Stimulated activated naive CD8-positive, alpha-beta T cell treated with anti-CD3 and anti-CD28 coated beads, Interleukin-15, amount 100 ng/mL, for 72 hours (primary cell): ENCODE measurements at regions not wholly inside any gene's neighbourhood (a gene's known extent, or its start where the extent isn't known, plus 50 kb on each side); places are given as distances from the start of the nearest gene placed in this dataset.
A peak's percentile ranks its signal among the peaks of the same experiment; 100 is the strongest.

Source experiments
- ATAC-seq: fragments of 150-1000 bp; cut with Tn5 transposase; 2 replicates; pipeline ENCODE4 v1.10.0; 2021; ENCODE audit warnings: mild to moderate bottlenecking, moderate library complexity
- DNase-seq, 2 donors: peaks; one replicate each; pipeline ENCODE4 v3.0.0; 2021 to 2022
- H3K27ac Mint-ChIP-seq, 2 donors: one replicate each; pipeline ENCODE4 v1.8.0; 2022; ENCODE audit warnings: mild to moderate bottlenecking in 2 of 2, mixed read lengths in 2 of 2, moderate library complexity in 2 of 2
- H3K27me3 Mint-ChIP-seq: one replicate; pipeline ENCODE4 v1.8.0; 2022; ENCODE audit warnings: mixed read lengths
- H3K4me1 Mint-ChIP-seq: one replicate; pipeline ENCODE4 v1.8.0; 2022; ENCODE audit warnings: mild to moderate bottlenecking, mixed read lengths
- H3K4me3 Mint-ChIP-seq, 2 donors: one replicate each; pipeline ENCODE4 v1.8.0; 2022; ENCODE audit warnings: mild to moderate bottlenecking in 2 of 2, mixed read lengths in 2 of 2, moderate library complexity in 1 of 2
- H3K9me3 Mint-ChIP-seq, 2 donors: one replicate each; pipeline ENCODE4 v1.8.0; 2022; ENCODE audit warnings: mixed read lengths in 2 of 2

GRCh38 chr2:46850742-46851141 lies 64.9 kb downstream of the MCFD2 start:
- ATAC-seq: no peak
- Mint-ChIP-seq H3K27me3 (peaks cover 19% of the 10 kb centered on the region), H3K27ac (no peak overlapping the region), H3K9me3 (no peaks in the 10 kb centered on the region), H3K4me1 (no peaks in the 10 kb centered on the region), H3K4me3 (no peak overlapping the region)
- DNase-seq: no peak

GRCh38 chr2:46849721-46850556 lies 65.7 kb downstream of the MCFD2 start:
- no peak overlapping the region for H3K4me3 Mint-ChIP-seq
- no peaks in the 10 kb centered on the region for H3K9me3 Mint-ChIP-seq
- H3K27me3 Mint-ChIP-seq: peaks cover 27% of the 10 kb centered on the region
- no peak overlapping the region for H3K27ac Mint-ChIP-seq
- H3K4me1 Mint-ChIP-seq: no peaks in the 10 kb centered on the region
- no peak for DNase-seq
- no peak for ATAC-seq

GRCh38 chr2:46849046-46849715 lies 66.4 kb downstream of the MCFD2 start:
- Mint-ChIP-seq H3K4me1 (no peaks in the 10 kb centered on the region), H3K27ac (no peak overlapping the region), H3K27me3 (peaks cover 31% of the 10 kb centered on the region), H3K9me3 (no peaks in the 10 kb centered on the region), H3K4me3 (no peak overlapping the region)
- no peak for ATAC-seq
- no peak for DNase-seq

DNA sequence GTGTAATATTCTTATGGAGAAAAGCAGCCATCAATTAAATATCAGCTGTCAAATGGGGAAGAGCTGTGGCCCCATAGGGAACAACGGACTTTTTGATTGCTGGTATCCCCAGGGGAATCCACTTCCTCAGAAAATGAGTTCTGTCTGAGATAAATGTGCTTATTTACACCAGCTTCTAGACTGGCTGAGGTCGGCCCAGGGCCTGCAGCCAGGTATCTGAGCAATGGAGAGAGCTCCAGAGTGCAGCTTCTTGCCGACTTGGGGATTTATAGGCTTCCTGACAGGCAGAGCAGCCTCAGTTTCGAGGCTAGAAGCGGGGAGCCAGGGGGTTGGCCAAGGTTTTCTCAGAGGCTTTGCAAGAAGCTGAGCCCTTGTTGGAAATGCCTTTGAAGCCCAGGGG lies 67.2 kb downstream of the MCFD2 start:
- peaks cover 31% of the 10 kb centered on the region for H3K27me3 Mint-ChIP-seq
- no peaks in the 10 kb centered on the region for H3K9me3 Mint-ChIP-seq
- H3K4me3 Mint-ChIP-seq: no peak overlapping the region
- ATAC-seq (no peak), DNase-seq (no peak)
- H3K27ac Mint-ChIP-seq: no peak overlapping the region
- no peaks in the 10 kb centered on the region for H3K4me1 Mint-ChIP-seq

- no peak overlapping the region for H3K27ac Mint-ChIP-seq
- H3K27me3 Mint-ChIP-seq: peaks cover 31% of the 10 kb centered on the region
- DNase-seq (no peak), ATAC-seq (no peak)
- no peaks in the 10 kb centered on the region for H3K9me3 Mint-ChIP-seq
- H3K4me1 Mint-ChIP-seq: no peaks in the 10 kb centered on the region
- H3K4me3 Mint-ChIP-seq: no peak overlapping the region
Measured at GRCh38 chr2:46847726-46848412, 67.7 kb downstream of the MCFD2 start.

DNA sequence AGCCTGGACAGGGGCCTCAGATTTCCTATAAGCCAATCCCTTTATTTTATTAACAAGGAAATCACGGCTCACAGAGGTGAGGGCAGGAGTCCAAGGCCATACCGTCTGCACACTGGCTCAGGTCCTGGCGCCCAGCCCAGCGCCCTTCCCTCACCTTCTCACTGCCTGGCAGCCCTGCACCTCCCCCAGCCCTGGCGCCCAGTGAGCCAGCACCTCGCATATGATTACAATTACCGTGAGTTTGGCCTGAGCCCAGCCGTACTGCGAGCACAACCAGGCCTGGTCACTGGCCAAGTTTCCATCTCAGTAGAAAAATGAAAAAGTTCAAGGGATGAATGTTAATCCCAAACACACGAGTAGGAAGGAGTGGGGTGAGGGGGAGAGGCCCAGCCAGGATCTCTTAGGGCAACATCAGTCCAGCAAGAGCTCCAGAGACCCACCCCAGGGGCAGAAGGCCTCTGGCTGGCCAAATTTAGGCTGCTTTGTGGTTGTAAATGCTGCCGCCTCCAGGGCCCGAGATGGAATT lies 68.4 kb downstream of the MCFD2 start:
- Mint-ChIP-seq H3K27me3 (peaks cover 31% of the 10 kb centered on the region), H3K4me1 (no peaks in the 10 kb centered on the region), H3K27ac (peak overlapping the region in 1 of 2 donors; percentile 69), H3K4me3 (no peak overlapping the region), H3K9me3 (no peaks in the 10 kb centered on the region)
- DNase-seq (no peak), ATAC-seq (no peak)

DNA sequence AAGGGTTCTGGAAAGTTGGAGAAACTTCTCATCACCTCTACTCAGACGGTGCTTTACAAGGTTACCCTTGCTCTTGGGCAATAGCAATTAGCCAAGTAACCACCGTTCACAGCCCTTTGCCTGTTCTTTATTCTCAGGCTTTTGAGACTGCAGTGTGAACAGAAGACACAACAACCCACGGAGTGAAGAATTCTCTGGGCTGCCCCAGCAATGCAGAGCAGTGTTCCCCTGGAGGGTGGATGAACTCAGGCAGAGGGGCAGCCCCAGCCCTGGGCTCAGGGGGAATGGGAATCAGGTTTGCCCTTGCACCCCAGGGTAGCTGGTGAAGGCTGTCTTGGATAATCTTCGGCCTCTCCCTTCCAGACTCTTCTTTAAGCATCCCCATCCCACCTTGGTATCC lies 69.1 kb downstream of the MCFD2 start:
- H3K9me3 Mint-ChIP-seq: no peaks in the 10 kb centered on the region
- no peak overlapping the region for H3K27ac Mint-ChIP-seq
- ATAC-seq (no peak), DNase-seq (no peak)
- H3K4me1 Mint-ChIP-seq: no peaks in the 10 kb centered on the region
- H3K27me3 Mint-ChIP-seq: peaks cover 31% of the 10 kb centered on the region
- no peak overlapping the region for H3K4me3 Mint-ChIP-seq

- Mint-ChIP-seq H3K4me1 (no peaks in the 10 kb centered on the region), H3K9me3 (no peaks in the 10 kb centered on the region), H3K27me3 (peaks cover 31% of the 10 kb centered on the region), H3K27ac (no peak overlapping the region), H3K4me3 (no peak overlapping the region)
- DNase-seq (no peak), ATAC-seq (no peak)
Measured at GRCh38 chr2:46845542-46846486, 69.8 kb downstream of the MCFD2 start.

GRCh38 chr2:46844443-46844842 lies 71.2 kb downstream of the MCFD2 start:
- no peak overlapping the region for H3K4me3 Mint-ChIP-seq
- H3K4me1 Mint-ChIP-seq: no peaks in the 10 kb centered on the region
- DNase-seq: no peak
- no peaks in the 10 kb centered on the region for H3K9me3 Mint-ChIP-seq
- H3K27ac Mint-ChIP-seq: no peak overlapping the region
- H3K27me3 Mint-ChIP-seq: peaks cover 37% of the 10 kb centered on the region
- no peak for ATAC-seq

- DNase-seq: no peak
Measured at GRCh38 chr2:46844034-46844433, 71.6 kb downstream of the MCFD2 start.

DNA sequence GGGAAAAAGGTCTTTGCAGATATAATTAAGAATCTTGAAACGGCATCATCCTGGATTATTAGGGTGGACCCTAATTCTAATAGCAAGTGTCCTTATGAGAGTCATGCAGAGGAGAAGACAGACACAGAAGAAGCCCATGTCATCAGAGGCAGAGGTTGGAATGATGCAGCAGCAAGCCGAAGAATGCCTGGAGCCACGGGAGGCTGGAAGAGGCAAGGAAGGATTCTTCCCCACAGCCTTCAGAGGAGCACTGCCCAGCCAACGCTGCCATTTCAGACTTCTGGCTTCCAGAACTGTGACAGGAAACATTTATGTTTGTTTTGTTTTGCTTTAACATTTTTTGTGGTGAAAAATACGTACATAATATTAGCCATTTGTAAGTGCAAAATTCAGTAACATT lies 72.3 kb downstream of the MCFD2 start:
- H3K9me3 Mint-ChIP-seq: no peaks in the 10 kb centered on the region
- no peaks in the 10 kb centered on the region for H3K4me1 Mint-ChIP-seq
- ATAC-seq (no peak), DNase-seq (no peak)
- H3K4me3 Mint-ChIP-seq: no peak overlapping the region
- H3K27ac Mint-ChIP-seq: no peak overlapping the region
- H3K27me3 Mint-ChIP-seq: peaks cover 26% of the 10 kb centered on the region

More at GRCh38 chr2:46844034-46844433, 71.6 kb downstream of the MCFD2 start:
- Mint-ChIP-seq H3K4me3 (no peak overlapping the region), H3K4me1 (no peaks in the 10 kb centered on the region), H3K9me3 (no peaks in the 10 kb centered on the region), H3K27ac (no peak overlapping the region), H3K27me3 (peaks cover 33% of the 10 kb centered on the region)
- ATAC-seq: no peak

DNA sequence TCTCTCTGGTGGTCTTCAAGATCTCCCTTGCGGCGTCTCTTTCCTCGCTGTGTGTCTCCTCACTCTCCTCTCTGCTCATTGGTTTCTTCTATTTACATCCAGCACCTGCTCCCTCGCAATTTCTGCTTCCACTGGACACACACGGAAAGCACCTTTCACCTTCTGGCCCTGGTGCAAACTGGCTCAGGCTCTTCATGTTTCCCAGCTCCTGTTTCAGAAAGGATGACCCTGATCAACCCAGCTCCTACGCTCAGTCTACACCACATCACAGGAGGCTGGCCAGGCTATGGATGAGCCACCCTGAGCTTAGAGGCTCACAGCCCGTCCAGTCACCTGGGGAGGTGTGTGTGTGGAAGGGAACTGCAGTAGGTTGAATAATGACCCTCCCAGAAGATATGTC lies 72.7 kb downstream of the MCFD2 start:
- Mint-ChIP-seq H3K27ac (no peak overlapping the region), H3K27me3 (peaks cover 25% of the 10 kb centered on the region), H3K4me3 (no peak overlapping the region), H3K4me1 (no peaks in the 10 kb centered on the region), H3K9me3 (no peaks in the 10 kb centered on the region)
- DNase-seq: no peak
- no peak for ATAC-seq

DNA sequence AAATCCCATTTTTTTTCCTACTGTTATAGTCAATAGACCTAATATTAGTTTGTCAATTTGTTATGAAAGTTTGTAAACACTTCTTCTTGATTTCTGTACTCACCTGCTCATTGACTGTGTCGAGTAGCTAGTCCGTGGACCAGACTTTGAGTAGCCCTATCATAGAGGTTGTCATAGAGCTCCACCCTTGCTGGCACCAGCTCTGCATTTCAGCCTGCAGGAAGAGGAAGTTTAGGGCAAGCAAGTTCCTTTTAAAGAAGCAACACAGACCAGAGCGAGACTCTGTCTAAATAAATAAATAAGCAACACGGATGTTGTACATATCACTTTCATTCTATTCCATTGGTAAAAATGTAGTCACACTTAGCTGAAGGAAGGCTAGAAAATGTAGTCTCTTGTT lies 74.0 kb downstream of the MCFD2 start:
- H3K27me3 Mint-ChIP-seq: peaks cover 25% of the 10 kb centered on the region
- DNase-seq (no peak), ATAC-seq (no peak)
- H3K9me3 Mint-ChIP-seq: no peaks in the 10 kb centered on the region
- no peaks in the 10 kb centered on the region for H3K4me1 Mint-ChIP-seq
- no peak overlapping the region for H3K4me3 Mint-ChIP-seq
- no peak overlapping the region for H3K27ac Mint-ChIP-seq

- ATAC-seq (no peak), DNase-seq (no peak)
- Mint-ChIP-seq H3K4me1 (no peaks in the 10 kb centered on the region), H3K27ac (no peak overlapping the region), H3K27me3 (peaks cover 6% of the 10 kb centered on the region), H3K9me3 (no peaks in the 10 kb centered on the region), H3K4me3 (no peak overlapping the region)
Measured at GRCh38 chr2:46839045-46839444, 76.6 kb downstream of the MCFD2 start.

GRCh38 chr2:46837704-46838103 lies 77.9 kb downstream of the MCFD2 start:
- no peak overlapping the region for H3K4me3 Mint-ChIP-seq
- ATAC-seq (no peak), DNase-seq (no peak)
- peaks cover 0 to 6% of the 10 kb centered on the region in 2 donors for H3K9me3 Mint-ChIP-seq
- peaks cover 6% of the 10 kb centered on the region for H3K27me3 Mint-ChIP-seq
- H3K4me1 Mint-ChIP-seq: no peaks in the 10 kb centered on the region
- no peak overlapping the region for H3K27ac Mint-ChIP-seq
